Transverse colon (tissue), 3 donors: ENCODE measurements at regions not wholly inside any gene's neighbourhood (a gene's known extent, or its start where the extent isn't known, plus 50 kb on each side); places are given as distances from the start of the nearest gene placed in this dataset.

ENCODE experiments used
- POLR2A ChIP-seq: fragments of 450-650 bp; IDR thresholded peaks from one replicate; pipeline ENCODE4 v1.6.1; 2016; ENCODE audit warnings: antibody characterized with exemption, mild to moderate bottlenecking, moderate library complexity
- TF ChIP-seq, protein P1 (sequence below), 5 experiments: fragments of 200-600 bp in 3 of 5; fragments of 450-650 bp in 2 of 5; sonication (generic) in 3 of 5; IDR thresholded peaks; 1 replicate in 2 of 5; 2 replicates in 3 of 5; pipeline ENCODE4 v1.5.1; 2016 to 2017; ENCODE audit warnings: antibody characterized with exemption in 5 of 5, inconsistent platforms in 3 of 5, mild to moderate bottlenecking in 2 of 5, moderate library complexity in 1 of 5

DNA sequence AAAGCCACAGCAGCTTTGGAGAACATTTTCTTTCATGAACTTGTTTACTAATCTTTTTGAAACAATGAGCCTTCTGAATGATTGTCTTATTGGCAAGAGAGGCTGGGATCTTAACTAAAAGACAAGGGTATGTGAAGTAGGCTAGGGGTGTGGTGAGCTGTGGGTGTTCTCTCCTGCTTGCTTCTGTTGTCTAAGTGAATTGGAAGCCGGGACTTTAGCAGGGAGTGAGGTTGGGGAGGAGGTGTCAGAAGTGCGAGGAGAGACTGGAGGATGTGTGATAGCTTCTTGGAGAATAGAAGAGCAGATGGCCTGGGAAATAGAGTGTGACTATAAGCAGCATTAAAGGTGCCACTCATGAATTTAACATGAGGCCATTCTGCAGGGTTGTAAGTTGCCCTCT, 562.8 kb downstream of the UTRN start:
- TF ChIP-seq POLR2A: no peak
- TF ChIP-seq, protein P1, sequence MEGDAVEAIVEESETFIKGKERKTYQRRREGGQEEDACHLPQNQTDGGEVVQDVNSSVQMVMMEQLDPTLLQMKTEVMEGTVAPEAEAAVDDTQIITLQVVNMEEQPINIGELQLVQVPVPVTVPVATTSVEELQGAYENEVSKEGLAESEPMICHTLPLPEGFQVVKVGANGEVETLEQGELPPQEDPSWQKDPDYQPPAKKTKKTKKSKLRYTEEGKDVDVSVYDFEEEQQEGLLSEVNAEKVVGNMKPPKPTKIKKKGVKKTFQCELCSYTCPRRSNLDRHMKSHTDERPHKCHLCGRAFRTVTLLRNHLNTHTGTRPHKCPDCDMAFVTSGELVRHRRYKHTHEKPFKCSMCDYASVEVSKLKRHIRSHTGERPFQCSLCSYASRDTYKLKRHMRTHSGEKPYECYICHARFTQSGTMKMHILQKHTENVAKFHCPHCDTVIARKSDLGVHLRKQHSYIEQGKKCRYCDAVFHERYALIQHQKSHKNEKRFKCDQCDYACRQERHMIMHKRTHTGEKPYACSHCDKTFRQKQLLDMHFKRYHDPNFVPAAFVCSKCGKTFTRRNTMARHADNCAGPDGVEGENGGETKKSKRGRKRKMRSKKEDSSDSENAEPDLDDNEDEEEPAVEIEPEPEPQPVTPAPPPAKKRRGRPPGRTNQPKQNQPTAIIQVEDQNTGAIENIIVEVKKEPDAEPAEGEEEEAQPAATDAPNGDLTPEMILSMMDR (IDR thresholded peaks at IDR 0.05): no peak
